GM23338 (cell line): ENCODE measurements at regions not wholly inside any gene's neighbourhood (a gene's known extent, or its start where the extent isn't known, plus 50 kb on each side); places are given as distances from the start of the nearest gene placed in this dataset.

Experiments used
- EZH2 ChIP-seq: fragments of 200-600 bp; sonication (generic); IDR thresholded peaks from one replicate; pipeline ENCODE4 v1.8.0; 2017; ENCODE audit warnings: antibody characterized with exemption, mild to moderate bottlenecking, low read depth; ENCODE audit not compliant: unreplicated experiment
- EZH2phosphoT487 ChIP-seq: fragments of 200-600 bp; sonication (generic); IDR thresholded peaks from one replicate; pipeline ENCODE4 v1.8.1; 2018; ENCODE audit warnings: antibody characterized with exemption; ENCODE audit not compliant: unreplicated experiment
- POLR2AphosphoS5 ChIP-seq: IDR thresholded peaks from 2 replicates; pipeline ENCODE4 v1.6.1; 2016; ENCODE audit warnings: antibody characterized with exemption, low read depth
- ZNF114 ChIP-seq: fragments of 250-450 bp; sonication (Bioruptor Pico); IDR thresholded peaks from 2 replicates; pipeline ENCODE4 v1.5.0; 2020; ENCODE audit warnings: mild to moderate bottlenecking, moderate library complexity
- TF ChIP-seq, protein P1 (sequence below), 2 experiments: fragments of 200-600 bp in 1 of 2; sonication (generic) in 1 of 2; conservative IDR thresholded peaks; 2 replicates each; pipeline versions ENCODE4 v1.5.1 to v1.6.1; 2016 to 2017; ENCODE audit warnings: antibody characterized with exemption in 2 of 2, low read depth in 2 of 2, mild to moderate bottlenecking in 2 of 2, moderate library complexity in 1 of 2
- TF ChIP-seq, protein P2 (sequence below): IDR thresholded peaks from 2 replicates; pipeline ENCODE4 v1.6.1; 2016; ENCODE audit warnings: antibody characterized with exemption

DNA sequence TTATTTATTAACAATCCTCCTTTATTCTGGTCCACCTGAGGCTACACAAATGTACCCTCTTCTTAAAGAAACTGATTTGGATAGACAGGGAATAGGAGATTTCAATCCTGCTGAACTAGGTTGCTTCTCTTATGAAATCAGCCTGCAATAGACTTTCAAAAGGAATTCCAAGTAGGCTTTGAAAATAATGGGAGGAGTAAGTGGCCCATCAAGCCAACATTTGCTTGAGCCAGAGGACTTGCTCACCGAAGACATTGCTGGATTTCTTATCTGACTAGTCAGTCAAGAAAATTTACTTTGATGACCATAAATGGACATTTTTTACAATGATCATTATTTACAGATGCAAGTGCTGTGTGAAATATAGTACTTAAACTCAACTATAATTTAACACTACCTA lies 82.8 kb upstream of the RASSF8 start:
- TF ChIP-seq POLR2AphosphoS5, result no peak
- no peak for TF ChIP-seq EZH2
- TF ChIP-seq, protein P1, sequence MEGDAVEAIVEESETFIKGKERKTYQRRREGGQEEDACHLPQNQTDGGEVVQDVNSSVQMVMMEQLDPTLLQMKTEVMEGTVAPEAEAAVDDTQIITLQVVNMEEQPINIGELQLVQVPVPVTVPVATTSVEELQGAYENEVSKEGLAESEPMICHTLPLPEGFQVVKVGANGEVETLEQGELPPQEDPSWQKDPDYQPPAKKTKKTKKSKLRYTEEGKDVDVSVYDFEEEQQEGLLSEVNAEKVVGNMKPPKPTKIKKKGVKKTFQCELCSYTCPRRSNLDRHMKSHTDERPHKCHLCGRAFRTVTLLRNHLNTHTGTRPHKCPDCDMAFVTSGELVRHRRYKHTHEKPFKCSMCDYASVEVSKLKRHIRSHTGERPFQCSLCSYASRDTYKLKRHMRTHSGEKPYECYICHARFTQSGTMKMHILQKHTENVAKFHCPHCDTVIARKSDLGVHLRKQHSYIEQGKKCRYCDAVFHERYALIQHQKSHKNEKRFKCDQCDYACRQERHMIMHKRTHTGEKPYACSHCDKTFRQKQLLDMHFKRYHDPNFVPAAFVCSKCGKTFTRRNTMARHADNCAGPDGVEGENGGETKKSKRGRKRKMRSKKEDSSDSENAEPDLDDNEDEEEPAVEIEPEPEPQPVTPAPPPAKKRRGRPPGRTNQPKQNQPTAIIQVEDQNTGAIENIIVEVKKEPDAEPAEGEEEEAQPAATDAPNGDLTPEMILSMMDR (conservative IDR thresholded peaks at IDR 0.05; ENCODE audit: low read depth in 2 of 2), result no peak
- TF ChIP-seq ZNF114 (CRISPR knock-in tag), result no peak
- no peak for TF ChIP-seq EZH2phosphoT487
- TF ChIP-seq, protein P2, sequence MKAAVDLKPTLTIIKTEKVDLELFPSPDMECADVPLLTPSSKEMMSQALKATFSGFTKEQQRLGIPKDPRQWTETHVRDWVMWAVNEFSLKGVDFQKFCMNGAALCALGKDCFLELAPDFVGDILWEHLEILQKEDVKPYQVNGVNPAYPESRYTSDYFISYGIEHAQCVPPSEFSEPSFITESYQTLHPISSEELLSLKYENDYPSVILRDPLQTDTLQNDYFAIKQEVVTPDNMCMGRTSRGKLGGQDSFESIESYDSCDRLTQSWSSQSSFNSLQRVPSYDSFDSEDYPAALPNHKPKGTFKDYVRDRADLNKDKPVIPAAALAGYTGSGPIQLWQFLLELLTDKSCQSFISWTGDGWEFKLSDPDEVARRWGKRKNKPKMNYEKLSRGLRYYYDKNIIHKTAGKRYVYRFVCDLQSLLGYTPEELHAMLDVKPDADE, result no peak
